ENCODE measurements at regions not wholly inside any gene's neighbourhood (a gene's known extent, or its start where the extent isn't known, plus 50 kb on each side); places are given as distances from the start of the nearest gene placed in this dataset.

GRCh38 chr13:58876473-58876872 lies 1244.9 kb downstream of the PCDH17 start:
- Histone ChIP-seq H3K4me3 (no peak overlapping the region), H3K36me3 (no peaks in the 10 kb centered on the region), H3K27ac (no peak overlapping the region), H3K9me3 (no peaks in the 10 kb centered on the region), H3K27me3 (no peaks in the 10 kb centered on the region), H3K4me1 (no peaks in the 10 kb centered on the region)
- DNase-seq, result no peak
- TF ChIP-seq POLR2A (IDR thresholded peaks at IDR 0.05), result no peak
- no peak for TF ChIP-seq CTCF (IDR thresholded peaks at IDR 0.05)
- intact Hi-C loops (cut with DNase I; ENCODE audit: low total_unique reads), result no loop called here

GRCh38 chr13:58879114-58879513 lies 1247.6 kb downstream of the PCDH17 start:
- Histone ChIP-seq H3K27me3 (no peaks in the 10 kb centered on the region), H3K4me1 (no peaks in the 10 kb centered on the region), H3K9me3 (no peaks in the 10 kb centered on the region), H3K36me3 (no peaks in the 10 kb centered on the region), H3K4me3 (no peak overlapping the region), H3K27ac (no peak overlapping the region)
- no peak for TF ChIP-seq POLR2A (IDR thresholded peaks at IDR 0.05)
- TF ChIP-seq CTCF (IDR thresholded peaks at IDR 0.05), result no peak
- DNase-seq, result no peak
- intact Hi-C loops (cut with DNase I; ENCODE audit: low total_unique reads), result no loop called here

GRCh38 chr13:58882516-58882915 lies 1251.0 kb downstream of the PCDH17 start:
- H3K9me3 ChIP-seq, result no peaks in the 10 kb centered on the region
- no peak for DNase-seq
- no peak overlapping the region for H3K27ac ChIP-seq
- no peaks in the 10 kb centered on the region for H3K4me1 ChIP-seq
- H3K4me3 ChIP-seq, result no peak overlapping the region
- H3K27me3 ChIP-seq, result no peaks in the 10 kb centered on the region
- no peaks in the 10 kb centered on the region for H3K36me3 ChIP-seq
- TF ChIP-seq CTCF (IDR thresholded peaks at IDR 0.05), result no peak
- no peak for TF ChIP-seq POLR2A (IDR thresholded peaks at IDR 0.05)
- intact Hi-C loops (cut with DNase I; ENCODE audit: low total_unique reads), result no loop called here

- Histone ChIP-seq H3K9me3 (no peaks in the 10 kb centered on the region), H3K36me3 (no peaks in the 10 kb centered on the region), H3K4me3 (no peak overlapping the region), H3K27me3 (no peaks in the 10 kb centered on the region), H3K27ac (no peak overlapping the region), H3K4me1 (no peaks in the 10 kb centered on the region)
- TF ChIP-seq POLR2A (IDR thresholded peaks at IDR 0.05), result no peak
- TF ChIP-seq CTCF (IDR thresholded peaks at IDR 0.05), result no peak
- intact Hi-C loops (cut with DNase I; ENCODE audit: low total_unique reads), result no loop called here
- no peak for DNase-seq
Measured at GRCh38 chr13:58883405-58883804, 1251.9 kb downstream of the PCDH17 start.

- TF ChIP-seq CTCF (IDR thresholded peaks at IDR 0.05) (no peak), POLR2A (IDR thresholded peaks at IDR 0.05) (no peak)
- intact Hi-C loops (cut with DNase I; ENCODE audit: low total_unique reads), result no loop called here
Measured at GRCh38 chr13:58884353-58885209, 1253.0 kb downstream of the PCDH17 start.

More at GRCh38 chr13:58884353-58885209, 1253.0 kb downstream of the PCDH17 start:
- no peak overlapping the region for H3K27ac ChIP-seq
- no peaks in the 10 kb centered on the region for H3K4me1 ChIP-seq
- no peak for DNase-seq
- H3K4me3 ChIP-seq, result no peak overlapping the region
- H3K27me3 ChIP-seq, result no peaks in the 10 kb centered on the region
- H3K9me3 ChIP-seq, result no peaks in the 10 kb centered on the region
- no peaks in the 10 kb centered on the region for H3K36me3 ChIP-seq
